ENCODE measurements at regions not wholly inside any gene's neighbourhood (a gene's known extent, or its start where the extent isn't known, plus 50 kb on each side); places are given as distances from the start of the nearest gene placed in this dataset.

DNA sequence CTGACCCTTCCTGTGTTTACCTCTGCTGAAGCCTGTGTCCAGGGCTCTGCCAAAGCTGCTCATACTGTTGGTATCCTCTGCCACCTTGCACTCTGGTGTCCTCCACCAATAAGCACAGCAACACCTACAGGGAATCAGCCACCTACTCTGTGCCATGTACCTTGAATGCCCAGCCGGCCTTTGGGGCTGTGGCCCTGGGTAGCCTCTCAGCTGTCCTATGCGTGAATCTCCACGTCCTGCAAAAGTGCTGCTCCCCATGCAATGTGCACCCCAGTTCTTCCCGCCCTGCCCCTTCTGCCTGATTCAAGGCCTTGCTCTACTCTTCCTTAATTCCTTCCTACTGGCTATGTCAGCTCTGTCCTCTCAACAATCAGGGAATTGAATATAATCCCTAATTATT lies 506.5 kb downstream of the ARHGEF28 start:
- Histone ChIP-seq H3K27me3 (no peaks in the 10 kb centered on the region), H3K27ac (no peak overlapping the region), H3K9me3 (no peaks in the 10 kb centered on the region), H3K36me3 (no peaks in the 10 kb centered on the region), H3K4me1 (peaks cover 6% of the 10 kb centered on the region), H3K4me3 (no peak overlapping the region)
- DNase-seq (ENCODE audit: low spot score in 2 of 2): no peak
- no peak for TF ChIP-seq CTCF (IDR thresholded peaks at IDR 0.05)
- TF ChIP-seq POLR2A (IDR thresholded peaks at IDR 0.05): no peak
- no peak for TF ChIP-seq POLR2AphosphoS5 (IDR thresholded peaks at IDR 0.05)
- TF ChIP-seq EP300 (IDR thresholded peaks at IDR 0.05): no peak
- WGBS: 94% methylated on average over 4 of the region's 4 CpGs

GRCh38 chr5:74131250-74131649 lies 505.3 kb downstream of the ARHGEF28 start:
- WGBS: 82% methylated on average over 2 of the region's 2 CpGs
- TF ChIP-seq EP300 (IDR thresholded peaks at IDR 0.05) (no peak), CTCF (IDR thresholded peaks at IDR 0.05) (no peak), POLR2AphosphoS5 (IDR thresholded peaks at IDR 0.05) (no peak), POLR2A (IDR thresholded peaks at IDR 0.05) (no peak)
- no peaks in the 10 kb centered on the region for H3K36me3 ChIP-seq
- no peak overlapping the region for H3K4me3 ChIP-seq
- DNase-seq (ENCODE audit: low spot score in 2 of 2): no peak
- no peaks in the 10 kb centered on the region for H3K9me3 ChIP-seq
- H3K27me3 ChIP-seq: no peaks in the 10 kb centered on the region
- peaks cover 8% of the 10 kb centered on the region for H3K4me1 ChIP-seq
- H3K27ac ChIP-seq: no peak overlapping the region

GRCh38 chr5:74130155-74130897 lies 504.3 kb downstream of the ARHGEF28 start:
- WGBS: 80% methylated on average over 15 of the region's 15 CpGs
- H3K27me3 ChIP-seq: no peaks in the 10 kb centered on the region
- no peak overlapping the region for H3K27ac ChIP-seq
- peaks cover 8% of the 10 kb centered on the region for H3K4me1 ChIP-seq
- no peak for DNase-seq (ENCODE audit: low spot score in 2 of 2)
- H3K9me3 ChIP-seq: no peaks in the 10 kb centered on the region
- no peaks in the 10 kb centered on the region for H3K36me3 ChIP-seq
- TF ChIP-seq EP300 (IDR thresholded peaks at IDR 0.05) (no peak), POLR2AphosphoS5 (IDR thresholded peaks at IDR 0.05) (no peak), POLR2A (IDR thresholded peaks at IDR 0.05) (no peak), CTCF (IDR thresholded peaks at IDR 0.05) (no peak)
- no peak overlapping the region for H3K4me3 ChIP-seq

GRCh38 chr5:74127381-74128320 lies 501.7 kb downstream of the ARHGEF28 start:
- DNase-seq (ENCODE audit: low spot score in 2 of 2): no peak
- no peaks in the 10 kb centered on the region for H3K27me3 ChIP-seq
- TF ChIP-seq EP300 (IDR thresholded peaks at IDR 0.05) (no peak), CTCF (IDR thresholded peaks at IDR 0.05) (no peak), POLR2AphosphoS5 (IDR thresholded peaks at IDR 0.05) (no peak), POLR2A (IDR thresholded peaks at IDR 0.05) (no peak)
- no peaks in the 10 kb centered on the region for H3K9me3 ChIP-seq
- WGBS: 47% methylated on average over 9 of the region's 9 CpGs
- peaks cover 8% of the 10 kb centered on the region for H3K4me1 ChIP-seq
- H3K36me3 ChIP-seq: no peaks in the 10 kb centered on the region
- H3K27ac ChIP-seq: no peak overlapping the region
- no peak overlapping the region for H3K4me3 ChIP-seq

GRCh38 chr5:74126294-74126693 lies 500.3 kb downstream of the ARHGEF28 start:
- WGBS: 63% methylated on average over 1 of the region's 1 CpG
- TF ChIP-seq POLR2A (IDR thresholded peaks at IDR 0.05): no peak
- TF ChIP-seq CTCF (IDR thresholded peaks at IDR 0.05): no peak
- TF ChIP-seq EP300 (IDR thresholded peaks at IDR 0.05): no peak
- TF ChIP-seq POLR2AphosphoS5 (IDR thresholded peaks at IDR 0.05): no peak
- Histone ChIP-seq H3K4me3 (no peak overlapping the region), H3K4me1 (peaks cover 8% of the 10 kb centered on the region), H3K9me3 (no peaks in the 10 kb centered on the region), H3K36me3 (no peaks in the 10 kb centered on the region), H3K27ac (no peak overlapping the region), H3K27me3 (no peaks in the 10 kb centered on the region)
- no peak for DNase-seq (ENCODE audit: low spot score in 2 of 2)
